NCI-H510A (cell line): ENCODE measurements at regions not wholly inside any gene's neighbourhood (a gene's known extent, or its start where the extent isn't known, plus 50 kb on each side); places are given as distances from the start of the nearest gene placed in this dataset.

ENCODE experiments used
- DNase-seq: peaks from one replicate; lab custom pipeline; 2025; lab: John Stamatoyannopoulos, UW

DNA sequence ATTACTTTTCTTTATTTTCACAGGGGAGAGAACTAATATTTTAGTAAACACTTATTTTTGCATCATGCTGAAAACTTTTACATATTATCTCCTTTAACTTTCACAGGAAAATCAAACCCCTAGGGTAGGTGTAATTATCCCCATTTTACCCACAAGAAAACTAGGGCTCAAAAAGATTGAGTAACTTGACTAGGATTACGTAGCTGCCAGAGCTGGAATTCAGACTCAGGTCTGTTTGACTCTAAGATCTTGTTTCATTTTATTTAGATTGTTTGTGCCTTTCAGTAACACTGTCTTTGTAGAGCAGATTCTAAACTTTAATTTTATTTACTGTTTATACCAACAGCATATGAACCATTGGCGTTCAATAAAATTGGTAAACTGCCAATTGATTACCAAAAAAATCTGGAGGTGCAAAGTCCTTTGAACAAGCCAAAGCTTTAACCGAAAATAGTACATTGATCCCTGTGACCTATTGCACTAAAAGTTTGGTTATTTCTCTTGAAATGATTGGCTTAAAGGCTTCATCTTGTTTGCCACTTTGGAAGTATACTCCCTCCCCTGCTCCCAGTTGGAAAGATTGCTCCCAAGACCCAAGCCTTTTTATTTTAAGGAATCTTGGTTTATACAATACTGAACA, 71.0 kb upstream of the WDR26 start:
- DNase-seq, result no peak

DNA sequence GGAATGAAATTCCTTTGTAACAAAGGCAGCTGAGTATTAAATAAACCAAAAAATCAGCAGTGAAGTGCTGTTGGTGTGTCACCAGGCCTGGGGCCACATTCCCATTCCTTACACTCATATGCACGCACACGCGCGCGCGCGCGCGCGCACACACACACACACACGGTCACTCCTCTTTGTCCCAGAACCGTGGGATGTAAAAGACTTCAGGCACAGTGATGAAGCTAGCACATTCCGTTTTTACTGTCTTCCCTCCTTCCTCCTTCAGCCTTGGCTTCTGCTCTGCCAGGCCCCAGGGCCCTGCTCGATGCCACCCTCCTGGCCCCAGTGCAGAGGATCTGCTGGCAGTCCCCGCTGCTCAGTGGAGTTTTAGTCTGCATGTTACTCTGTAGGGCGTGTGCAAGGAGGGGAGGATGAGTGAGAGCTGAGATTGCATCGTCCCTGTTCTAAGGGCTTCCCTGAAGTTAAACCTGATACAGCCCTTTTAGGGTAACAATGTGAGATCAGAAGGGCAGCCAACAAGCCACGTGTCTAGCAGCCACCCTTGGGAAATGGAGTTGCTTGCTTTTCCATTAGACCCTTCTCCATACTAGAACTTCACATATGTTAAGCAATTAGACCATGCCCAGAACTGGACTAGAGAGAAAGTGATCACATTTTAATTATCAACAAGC, 71.7 kb upstream of the WDR26 start:
- no peak for DNase-seq

DNA sequence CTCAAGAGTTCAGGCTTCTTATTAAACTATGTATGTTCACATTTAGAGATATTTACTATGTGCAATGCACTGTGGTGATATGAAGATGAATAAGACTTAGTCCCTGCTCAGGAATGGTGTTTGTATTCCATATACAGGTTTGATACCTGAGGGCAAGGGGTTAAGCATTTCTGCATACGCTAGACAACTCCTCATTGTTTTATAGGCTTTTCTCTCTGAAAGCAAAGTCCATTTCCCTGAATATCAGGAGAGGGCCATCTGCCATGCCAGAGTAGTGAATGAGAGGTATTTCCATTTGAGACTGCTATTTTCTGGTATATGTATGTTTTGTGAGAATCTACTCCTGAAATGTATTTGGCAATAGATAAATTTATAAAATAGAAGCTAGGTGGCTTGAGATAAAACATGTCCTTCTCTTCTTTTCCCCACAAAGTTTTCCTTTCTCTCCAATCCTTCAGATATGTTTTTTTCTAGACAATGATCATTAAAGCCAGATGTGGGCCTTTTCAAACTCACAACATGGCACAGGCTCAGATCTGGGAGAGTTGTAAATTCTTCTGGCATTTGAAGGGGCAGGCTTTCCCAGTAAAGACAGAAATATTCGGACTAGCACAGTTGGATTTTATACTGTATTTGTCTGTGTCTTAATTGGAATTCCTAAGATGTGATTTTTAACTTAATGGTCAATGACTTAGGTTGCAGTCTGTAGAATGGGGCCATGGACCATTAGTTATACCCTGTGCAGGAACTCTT, 73.3 kb upstream of the WDR26 start:
- DNase-seq, result no peak

DNA sequence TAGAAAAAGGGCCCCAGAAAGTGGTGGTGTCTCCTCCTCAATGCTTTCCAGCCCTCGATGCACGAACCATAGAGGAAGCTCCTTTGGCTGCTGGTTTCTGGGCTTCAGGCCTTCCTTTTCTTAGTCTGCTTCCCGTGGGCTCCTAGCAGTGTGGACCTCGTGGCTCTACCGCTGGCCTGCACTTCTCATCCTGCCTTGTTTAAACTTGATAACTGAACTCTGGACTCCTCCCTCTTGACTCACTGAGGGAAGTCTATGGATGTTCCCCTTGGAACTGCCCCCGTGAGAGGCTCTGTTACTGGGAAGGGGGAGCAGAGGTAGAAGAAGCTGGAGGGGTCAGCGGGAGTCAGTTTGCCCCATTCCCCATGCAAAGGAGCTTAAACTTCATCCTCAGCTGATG, 75.3 kb upstream of the WDR26 start:
- DNase-seq, result no peak

DNA sequence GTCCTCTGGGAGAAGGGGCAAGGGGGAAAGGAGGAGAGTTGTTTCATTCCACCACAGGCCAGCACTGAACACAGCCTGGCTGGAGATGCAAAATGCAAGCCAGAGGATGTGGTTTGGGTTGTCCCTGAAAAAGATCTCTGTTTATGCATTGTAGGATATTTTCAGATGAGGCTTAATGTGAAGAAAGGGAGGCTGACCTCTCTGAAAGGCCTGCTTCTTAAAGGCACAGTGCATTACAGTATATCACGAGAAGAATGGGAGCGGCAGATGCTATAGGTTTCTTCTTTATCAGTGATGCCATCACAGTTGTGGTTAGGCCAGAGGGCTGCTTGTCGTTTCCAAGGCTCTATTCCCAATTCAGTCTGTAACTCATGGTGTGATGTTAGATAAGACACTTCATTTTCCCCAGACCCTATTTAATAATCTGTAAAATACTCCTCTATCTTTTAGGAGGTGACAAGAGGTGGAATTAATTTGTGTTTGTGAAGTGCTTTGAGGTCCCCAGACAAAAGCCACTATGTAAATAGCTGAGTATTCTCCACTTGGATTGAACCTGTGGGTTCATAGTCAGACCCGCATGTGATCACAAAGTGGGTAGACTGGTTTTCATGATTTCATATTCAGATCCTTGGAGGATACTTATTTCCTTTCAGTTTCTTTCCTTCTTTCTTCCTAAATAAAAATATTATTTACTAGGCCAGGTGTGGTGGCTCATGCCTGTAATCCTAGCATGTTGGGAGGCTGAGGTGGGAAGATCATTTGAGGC, 76.5 kb upstream of the WDR26 start:
- no peak for DNase-seq

DNA sequence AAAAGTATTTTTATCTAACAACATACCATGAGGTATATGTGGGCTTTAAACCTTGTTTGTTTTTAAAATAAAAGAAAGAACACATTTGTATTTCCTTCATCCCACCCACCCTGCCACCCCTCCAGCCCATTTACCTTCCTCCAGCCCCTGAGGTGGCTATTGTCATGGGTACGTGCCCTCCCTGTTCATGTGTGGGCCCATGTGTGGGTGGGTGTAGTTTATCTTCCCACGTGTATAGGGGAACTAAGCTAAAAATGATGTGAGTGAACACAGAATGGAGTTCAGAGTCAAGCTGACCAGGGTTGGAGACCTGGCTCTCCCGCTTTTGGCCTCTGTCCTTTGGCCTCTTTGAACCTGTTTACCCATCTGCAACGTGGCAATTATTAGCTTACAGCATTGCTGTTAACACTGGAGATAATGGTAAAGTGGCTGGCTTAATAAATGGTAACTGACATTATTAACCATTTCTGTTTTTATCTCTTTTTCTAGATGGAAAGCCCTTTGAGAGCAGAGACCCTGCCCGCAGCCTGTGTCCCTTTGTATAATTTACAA, 78.1 kb upstream of the WDR26 start:
- no peak for DNase-seq

DNA sequence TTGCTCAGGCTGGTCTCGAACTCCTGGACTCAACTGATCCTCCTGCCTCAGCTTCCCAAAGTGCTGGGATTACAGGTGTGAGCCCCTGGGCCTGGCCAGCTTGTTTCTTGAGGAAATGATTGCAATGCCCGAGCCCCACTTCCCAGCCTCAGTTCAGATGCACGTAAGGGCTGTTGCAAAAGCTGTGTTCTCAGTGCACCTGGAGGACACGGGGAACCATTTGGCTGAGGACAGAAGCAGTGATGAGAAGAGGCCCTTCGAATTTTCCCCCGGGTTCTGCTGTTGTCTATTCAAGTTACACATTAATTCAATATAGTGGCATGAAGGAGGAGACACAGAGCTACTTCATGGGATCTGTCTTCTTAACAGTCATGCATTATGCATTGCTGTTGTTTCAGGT, 78.8 kb upstream of the WDR26 start:
- DNase-seq, result no peak

DNA sequence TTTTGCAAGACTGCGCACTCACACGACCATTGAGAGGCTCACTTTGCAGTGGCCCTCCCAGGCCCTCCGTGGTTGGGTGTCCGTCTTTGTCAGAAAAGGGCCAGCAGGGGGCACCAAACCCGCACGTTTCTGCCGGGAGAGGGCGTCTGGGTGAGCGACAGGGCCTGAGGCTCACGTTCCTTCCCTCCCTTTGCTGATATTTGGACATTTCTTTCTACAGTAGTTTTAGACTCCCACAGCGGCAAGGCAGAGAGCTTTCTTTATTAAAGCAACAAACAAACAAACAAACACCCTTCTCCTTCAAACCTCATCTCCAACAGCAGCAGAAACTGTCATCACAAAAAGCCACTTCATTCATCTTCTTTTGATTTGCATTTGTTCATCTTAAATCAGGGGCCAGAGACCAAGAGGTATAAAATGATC, 79.2 kb upstream of the WDR26 start:
- peak; percentile 40 for DNase-seq

DNA sequence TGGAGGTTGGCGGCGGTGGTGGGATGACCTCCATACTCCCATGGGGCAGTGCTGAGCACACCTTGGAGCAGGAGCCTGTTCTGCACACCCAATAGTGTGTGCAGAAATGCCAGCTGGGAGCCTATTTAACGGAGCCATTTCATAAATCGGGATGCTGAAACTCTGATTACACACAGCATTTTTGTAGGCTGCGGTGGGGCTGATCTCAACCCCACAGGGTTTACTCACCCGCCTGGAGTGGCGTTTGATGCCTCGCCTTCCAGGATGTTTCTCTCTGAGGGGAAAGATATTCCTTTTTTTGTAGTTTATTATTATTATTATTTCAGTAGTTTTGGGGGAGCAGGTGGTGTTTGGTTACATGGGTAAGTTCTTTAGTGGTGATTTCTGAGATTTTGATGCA, 82.6 kb upstream of the WDR26 start:
- DNase-seq, result no peak

DNA sequence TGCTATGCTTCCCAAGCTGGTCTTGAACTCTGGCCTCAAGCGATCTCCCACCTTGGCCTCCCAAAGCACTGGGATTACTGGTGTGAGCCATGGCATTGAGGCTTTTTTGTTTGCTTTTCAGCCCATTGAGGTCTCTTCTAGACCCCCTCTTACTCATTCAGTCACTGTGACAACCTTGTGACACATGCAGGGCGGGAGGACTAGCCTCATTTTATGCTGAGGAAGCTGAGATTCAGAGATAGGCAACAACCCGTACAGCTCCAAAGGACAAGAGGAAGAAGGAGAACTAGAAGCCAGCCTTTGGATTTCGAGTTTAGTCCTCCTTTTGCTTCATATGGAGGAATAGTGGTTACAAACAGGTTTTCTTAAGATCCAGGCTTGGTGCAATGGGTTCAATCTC, 83.9 kb upstream of the WDR26 start:
- no peak for DNase-seq

DNA sequence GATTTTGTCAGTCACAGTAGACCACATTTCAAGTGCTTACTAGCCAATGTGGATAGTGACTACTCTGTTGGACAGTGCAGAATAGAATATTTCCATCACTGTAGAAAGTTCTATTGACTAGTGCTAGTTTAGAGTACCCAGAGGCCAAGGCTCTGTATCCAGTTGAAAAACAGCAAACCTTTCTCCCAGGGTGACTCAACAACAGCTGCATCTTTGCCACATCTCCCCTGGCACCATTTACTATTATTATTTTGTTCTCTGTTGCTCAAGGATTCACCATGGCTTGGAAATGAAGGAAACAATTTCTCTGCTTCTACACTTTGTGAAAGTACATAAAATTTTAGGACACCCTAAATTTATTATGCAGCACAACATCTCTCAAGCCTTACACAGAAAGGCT, 85.3 kb upstream of the WDR26 start:
- DNase-seq, result no peak

DNA sequence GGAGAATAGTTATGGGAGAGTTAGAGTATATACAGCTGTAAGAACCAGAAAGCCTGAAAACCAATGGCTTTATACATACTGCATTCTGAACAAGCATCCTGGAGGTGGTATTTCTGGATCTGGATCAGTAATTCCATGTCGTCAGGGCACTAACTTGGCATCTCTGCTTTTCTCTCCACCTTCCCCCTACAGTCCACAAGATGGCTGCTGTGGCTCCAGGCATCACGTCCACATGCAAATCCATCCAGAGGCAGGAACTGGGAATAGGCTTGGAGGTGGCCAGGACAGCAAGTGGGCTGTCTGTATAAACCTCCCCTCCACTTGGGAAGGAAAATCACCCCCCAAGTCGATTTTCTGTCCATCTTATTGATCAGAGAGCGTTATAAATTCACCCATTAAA, 86.2 kb upstream of the WDR26 start:
- no peak for DNase-seq

DNA sequence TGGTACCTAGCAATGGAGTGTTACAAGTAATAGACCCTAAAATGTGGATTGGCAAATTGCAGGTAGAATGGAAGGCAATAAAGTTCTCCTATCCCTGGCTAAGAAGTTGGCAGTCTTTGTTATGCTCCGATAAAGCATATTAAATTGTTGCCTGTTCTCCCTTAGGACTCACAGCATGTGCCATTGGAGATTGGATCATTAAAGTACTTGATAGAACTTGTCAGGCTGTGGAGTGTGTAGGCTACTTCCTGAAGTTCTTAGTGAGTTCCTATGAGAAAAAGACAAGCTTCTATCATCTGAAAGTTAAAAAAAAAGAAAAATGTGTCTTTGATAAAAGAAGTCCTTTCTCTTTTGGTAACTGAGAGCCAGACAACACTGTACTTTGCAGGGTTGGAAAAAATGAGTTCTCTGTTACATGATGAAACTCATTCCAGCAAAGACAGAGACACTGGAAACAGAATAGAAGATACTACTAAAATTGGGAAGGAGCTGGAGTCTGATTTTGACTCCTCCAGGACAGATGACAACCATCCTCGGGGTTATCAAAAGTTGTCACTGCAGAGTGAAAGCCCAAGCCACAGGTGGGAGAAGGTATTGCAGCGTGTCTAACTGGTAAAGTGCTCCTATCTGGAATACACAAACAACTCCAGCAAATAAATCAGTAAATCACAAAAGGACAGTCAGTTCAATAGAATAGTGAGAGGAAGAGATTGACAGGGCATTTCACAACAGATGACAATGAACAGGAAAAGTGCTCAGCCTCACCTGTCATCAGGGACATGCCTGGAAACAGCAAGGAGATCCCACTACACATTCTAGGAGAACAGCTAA, 87.5 kb upstream of the WDR26 start:
- no peak for DNase-seq

DNA sequence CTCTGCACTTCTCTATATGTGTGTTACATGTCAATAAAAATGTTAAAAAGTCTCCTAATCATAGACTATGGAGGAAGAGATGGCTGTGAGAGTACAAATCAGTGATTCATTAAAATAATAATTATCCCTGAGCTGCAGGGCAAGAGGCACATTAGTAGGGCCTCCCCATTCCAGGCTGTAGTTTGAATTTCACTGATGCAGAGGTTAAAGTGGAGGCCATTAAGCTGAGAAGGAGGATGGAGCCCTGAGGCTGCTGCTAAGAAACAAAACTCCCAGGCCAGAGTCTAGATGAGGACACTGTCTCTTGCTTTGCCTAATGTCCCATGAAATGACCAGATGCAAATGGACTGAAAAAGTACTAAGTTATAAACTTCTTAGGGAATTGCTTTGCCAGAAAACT, 89.1 kb upstream of the WDR26 start:
- DNase-seq, result no peak

DNA sequence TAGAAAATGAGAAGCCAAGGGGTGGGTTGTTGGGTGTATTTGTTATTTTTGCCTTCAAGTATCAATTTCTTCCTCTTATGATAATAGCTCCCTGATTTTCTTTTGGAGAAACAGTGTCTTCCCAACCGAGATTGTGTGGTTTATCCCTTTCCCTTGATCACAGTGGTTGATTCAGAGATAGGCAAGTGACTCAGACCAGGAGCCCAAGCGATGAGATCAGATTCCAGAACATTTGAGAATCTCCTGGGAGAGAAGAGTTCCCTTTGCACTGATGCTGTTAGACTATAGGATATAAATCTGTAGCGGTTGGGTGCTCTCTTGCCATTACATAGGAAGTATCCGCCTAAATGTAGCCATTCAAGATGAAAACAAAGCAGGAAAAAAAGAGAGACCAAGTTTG, 90.1 kb upstream of the WDR26 start:
- no peak for DNase-seq

DNA sequence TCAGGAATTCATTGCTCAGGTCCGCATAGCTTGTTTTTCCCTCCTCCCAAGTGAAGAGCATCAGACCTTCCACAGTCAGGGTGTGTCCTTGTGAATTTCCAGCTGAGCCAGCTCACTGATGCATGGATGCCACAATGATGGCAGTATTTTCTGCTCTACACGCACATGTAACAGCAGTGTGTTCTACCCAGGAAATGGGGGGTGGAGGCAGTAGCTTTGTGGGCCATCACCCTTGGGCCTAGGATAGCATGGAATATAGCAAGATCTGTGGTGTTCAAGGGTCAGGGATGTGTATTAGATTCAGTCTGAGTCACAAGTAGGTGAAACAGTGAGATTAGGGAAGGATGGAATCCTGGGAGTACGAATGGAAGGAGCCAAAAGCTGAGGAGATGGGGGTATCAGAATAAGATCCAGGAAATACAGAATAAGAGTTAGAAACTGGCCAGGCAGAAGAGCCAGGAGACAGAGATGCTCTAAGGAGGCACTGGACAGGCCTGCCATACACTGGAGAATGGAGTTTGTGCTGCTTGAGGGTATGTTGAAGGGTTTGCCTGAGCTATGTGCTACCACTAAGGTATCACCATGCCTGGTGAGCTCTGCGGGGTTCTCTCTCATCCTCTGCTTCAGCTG, 90.6 kb upstream of the CNIH3 start:
- DNase-seq, result no peak

DNA sequence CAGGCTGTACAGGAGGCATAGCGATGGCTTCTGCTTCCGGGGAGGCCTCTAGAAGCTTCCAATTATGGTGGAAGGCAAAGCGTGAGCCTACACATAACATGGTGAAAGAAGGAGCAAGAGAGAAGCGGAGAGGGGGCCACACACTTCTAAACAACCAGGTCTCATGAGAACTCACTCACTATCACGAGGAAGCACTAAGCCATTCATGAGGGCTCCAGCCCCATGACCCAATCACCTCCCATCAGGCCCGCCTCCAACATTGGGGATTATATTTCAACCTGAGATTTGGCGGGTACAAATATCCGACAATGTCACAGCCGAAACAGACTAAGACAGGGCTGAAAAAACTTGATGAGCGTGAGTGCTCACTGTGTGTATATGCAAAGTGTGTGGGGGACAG, 89.3 kb upstream of the CNIH3 start:
- DNase-seq, result no peak

DNA sequence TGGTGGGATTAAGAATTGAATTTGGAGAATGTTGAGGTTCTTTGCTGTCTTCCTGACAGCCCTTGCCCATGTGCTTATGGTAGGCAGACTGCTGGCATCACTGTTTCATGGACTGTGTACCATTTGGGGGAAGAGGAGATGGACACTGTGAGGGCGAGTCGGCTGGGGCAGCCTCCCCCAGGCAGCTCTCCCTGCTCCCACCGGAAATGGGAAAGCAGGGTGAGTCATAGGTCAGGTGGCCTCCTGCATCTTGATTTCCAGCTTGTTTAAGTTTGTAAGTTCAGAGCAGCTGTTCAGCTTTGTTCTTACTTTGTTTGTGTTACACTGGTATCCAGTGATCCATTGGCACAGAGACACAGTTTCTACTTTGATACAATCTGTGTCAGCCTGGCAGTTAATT, 87.2 kb upstream of the CNIH3 start:
- DNase-seq, result no peak

DNA sequence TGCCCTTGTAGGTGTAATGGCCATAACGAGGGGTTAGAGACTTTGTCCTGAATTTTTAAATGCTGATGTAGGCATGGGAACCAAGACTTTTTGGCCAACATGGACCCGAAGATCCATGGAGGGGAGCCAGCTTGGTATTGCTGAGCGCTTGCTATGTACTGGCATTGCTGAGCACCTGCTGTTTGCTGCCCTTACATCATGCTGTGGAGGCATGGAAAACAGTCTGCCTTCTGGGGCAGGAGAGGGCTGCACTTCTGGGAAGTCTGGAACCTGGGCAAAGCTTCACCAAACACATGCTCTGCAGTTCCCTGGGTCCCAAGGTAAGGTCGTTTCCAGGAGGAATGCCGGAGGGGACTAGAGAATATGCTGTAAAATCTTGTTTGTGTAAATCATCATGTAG, 86.3 kb upstream of the CNIH3 start:
- no peak for DNase-seq

DNA sequence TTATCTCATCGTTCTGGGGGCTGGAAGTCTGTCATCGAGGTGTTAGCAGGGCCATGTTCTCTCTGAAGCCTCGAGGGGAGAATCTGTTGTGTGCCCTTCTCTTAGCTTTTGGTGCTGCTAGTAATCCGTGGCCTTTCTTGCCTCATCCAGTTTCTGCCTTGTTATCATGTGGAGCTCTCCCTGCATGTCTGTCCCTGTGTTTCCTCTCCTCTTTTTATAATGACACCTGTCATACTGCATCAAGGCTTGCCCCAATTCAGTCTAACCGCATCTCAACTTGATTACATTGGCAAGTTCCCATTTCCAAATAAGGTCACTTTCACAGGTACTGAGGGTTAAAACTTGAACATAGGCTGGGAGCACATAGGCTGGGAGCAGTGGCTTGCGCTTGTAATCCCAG, 82.6 kb upstream of the CNIH3 start:
- DNase-seq, result no peak

DNA sequence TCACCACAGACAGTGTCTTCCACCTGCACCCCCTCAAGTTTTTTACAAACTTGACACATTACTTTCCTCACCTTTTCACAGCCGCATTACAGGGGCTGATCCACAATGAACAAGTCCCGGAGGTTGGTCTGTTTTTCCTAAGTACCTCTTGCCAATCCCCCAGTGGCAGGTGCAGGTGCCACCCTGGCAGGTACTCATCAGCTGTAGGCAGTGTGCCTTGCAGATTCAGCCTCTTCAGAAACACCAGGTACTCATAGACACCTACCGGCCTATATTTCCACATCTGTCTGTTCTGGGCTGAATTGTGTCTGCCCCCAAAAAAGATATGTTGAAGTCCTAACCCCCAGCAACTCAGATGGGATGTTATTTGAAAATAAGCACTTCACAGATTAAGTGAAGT, 81.4 kb upstream of the CNIH3 start:
- DNase-seq, result peak; percentile 63
